Parathyroid adenoma (tissue), 2 donors: ENCODE measurements at regions not wholly inside any gene's neighbourhood (a gene's known extent, or its start where the extent isn't known, plus 50 kb on each side); places are given as distances from the start of the nearest gene placed in this dataset.

Experiments
- H2AFZ ChIP-seq: fragments of 300-600 bp; sonication (generic); one replicate; pipeline ENCODE4 v1.7.0; 2017; ENCODE audit warnings: antibody characterized with exemption, mild to moderate bottlenecking
- H3K27ac ChIP-seq: fragments of 300-600 bp; sonication (generic); one replicate; pipeline ENCODE4 v1.7.0; 2017
- H3K27me3 ChIP-seq: fragments of 300-600 bp; sonication (generic); one replicate; pipeline ENCODE4 v1.7.0; 2017; ENCODE audit warnings: low read length; ENCODE audit not compliant: control insufficient read depth, insufficient read depth
- H3K36me3 ChIP-seq: fragments of 300-600 bp; sonication (generic); one replicate; pipeline ENCODE4 v1.7.0; 2017; ENCODE audit warnings: low read length; ENCODE audit not compliant: control insufficient read depth, insufficient read depth
- H3K4me1 ChIP-seq: fragments of 300-600 bp; sonication (generic); one replicate; pipeline ENCODE4 v1.7.0; 2017; ENCODE audit warnings: control low read depth
- H3K4me2 ChIP-seq: fragments of 300-600 bp; sonication (generic); one replicate; pipeline ENCODE4 v1.7.0; 2017; ENCODE audit warnings: low read length
- H3K4me3 ChIP-seq: fragments of 300-600 bp; sonication (generic); one replicate; pipeline ENCODE4 v1.7.0; 2017; ENCODE audit warnings: low read depth, low read length
- H3K79me2 ChIP-seq: fragments of 300-600 bp; sonication (generic); one replicate; pipeline ENCODE4 v1.7.0; 2017; ENCODE audit warnings: control low read depth
- H3K9ac ChIP-seq: fragments of 300-600 bp; sonication (generic); one replicate; pipeline ENCODE4 v1.7.0; 2017; ENCODE audit warnings: mild to moderate bottlenecking
- H3K9me3 ChIP-seq: fragments of 300-600 bp; sonication (generic); one replicate; pipeline ENCODE4 v1.7.0; 2017; ENCODE audit warnings: low read length; ENCODE audit not compliant: control insufficient read depth
- CTCF ChIP-seq: fragments of 300-600 bp; sonication (generic); IDR thresholded peaks from one replicate; pipeline ENCODE4 v1.7.0; 2017; ENCODE audit warnings: antibody characterized with exemption, mild to moderate bottlenecking
- donor health status: primary hyperparathyroidism.

GRCh38 chr5:143569722-143570567 lies 166.5 kb upstream of the NR3C1 start:
- Histone ChIP-seq H3K9me3 (no peaks in the 10 kb centered on the region), H3K4me3 (no peak overlapping the region), H3K4me1 (peaks cover 17% of the 10 kb centered on the region), H2AFZ (peak overlapping the region; percentile 12), H3K36me3 (no peaks in the 10 kb centered on the region), H3K27me3 (no peaks in the 10 kb centered on the region), H3K79me2 (no peaks in the 10 kb centered on the region), H3K9ac (no peak overlapping the region), H3K4me2 (no peak overlapping the region), H3K27ac (no peak overlapping the region)
- TF ChIP-seq CTCF, result no peak

GRCh38 chr5:143569213-143569701 lies 165.8 kb upstream of the NR3C1 start:
- Histone ChIP-seq H3K4me2 (no peak overlapping the region), H3K27ac (no peak overlapping the region), H2AFZ (peak overlapping the region; percentile 12), H3K9ac (no peak overlapping the region), H3K27me3 (no peaks in the 10 kb centered on the region), H3K9me3 (no peaks in the 10 kb centered on the region), H3K79me2 (no peaks in the 10 kb centered on the region), H3K4me1 (peaks cover 17% of the 10 kb centered on the region), H3K36me3 (no peaks in the 10 kb centered on the region), H3K4me3 (no peak overlapping the region)
- TF ChIP-seq CTCF, result no peak

- no peak for TF ChIP-seq CTCF
These were observed 164.4 kb upstream of the NR3C1 start for GRCh38 chr5:143567583-143568504.

GRCh38 chr5:143566139-143566538 lies 162.7 kb upstream of the NR3C1 start:
- Histone ChIP-seq H3K4me2 (no peak overlapping the region), H3K36me3 (no peaks in the 10 kb centered on the region), H3K9me3 (no peaks in the 10 kb centered on the region), H3K79me2 (no peaks in the 10 kb centered on the region), H3K27ac (no peak overlapping the region), H3K27me3 (no peaks in the 10 kb centered on the region), H3K9ac (no peak overlapping the region), H2AFZ (no peak overlapping the region), H3K4me1 (peaks cover 3% of the 10 kb centered on the region), H3K4me3 (no peak overlapping the region)
- no peak for TF ChIP-seq CTCF

More at GRCh38 chr5:143567583-143568504, 164.4 kb upstream of the NR3C1 start:
- Histone ChIP-seq H3K79me2 (no peaks in the 10 kb centered on the region), H3K4me3 (no peak overlapping the region), H3K27ac (no peak overlapping the region), H3K4me2 (no peak overlapping the region), H3K36me3 (no peaks in the 10 kb centered on the region), H2AFZ (no peak overlapping the region), H3K9me3 (no peaks in the 10 kb centered on the region), H3K9ac (no peak overlapping the region), H3K4me1 (peaks cover 6% of the 10 kb centered on the region), H3K27me3 (no peaks in the 10 kb centered on the region)
